ENCODE measurements at regions not wholly inside any gene's neighbourhood (a gene's known extent, or its start where the extent isn't known, plus 50 kb on each side); places are given as distances from the start of the nearest gene placed in this dataset.

DNA sequence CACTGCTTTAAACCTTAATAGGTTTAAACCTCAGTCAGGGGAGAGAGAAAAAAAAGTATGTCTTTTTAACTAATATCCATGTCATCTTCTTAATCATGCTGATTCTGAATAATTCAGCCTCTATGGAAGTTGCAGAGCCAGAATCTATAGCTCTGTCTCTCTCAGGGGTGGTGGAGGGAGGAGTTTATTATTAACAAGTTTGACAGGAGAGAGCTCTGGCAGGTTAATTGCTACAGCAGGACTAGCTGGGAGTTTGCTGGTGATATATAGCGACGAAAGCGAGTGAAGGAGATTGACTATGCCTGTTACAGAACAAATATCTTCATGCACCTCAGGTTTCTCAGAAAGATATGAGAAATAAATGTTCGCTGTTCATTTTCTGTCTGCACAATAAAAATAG is 586.4 kb downstream of the TLE4 start:
- TF ChIP-seq POLR2AphosphoS5 (IDR thresholded peaks at IDR 0.05) (no peak), CTCF (IDR thresholded peaks at IDR 0.05) (no peak), EP300 (IDR thresholded peaks at IDR 0.05) (no peak), POLR2A (IDR thresholded peaks at IDR 0.05; ENCODE audit: low read depth) (no peak)
